ENCODE measurements at regions not wholly inside any gene's neighbourhood (a gene's known extent, or its start where the extent isn't known, plus 50 kb on each side); places are given as distances from the start of the nearest gene placed in this dataset.
"Not testable (repeated sequence)": the region's sequence is repeated elsewhere in the genome, so short reads cannot be mapped to it uniquely, and the experiment has no call there.

- Mint-ChIP-seq H3K36me3 (ENCODE audit: low read depth) (peaks cover 11% of the 10 kb centered on the region), H3K27me3 (ENCODE audit: low read depth, poor library complexity) (no peaks in the 10 kb centered on the region), H3K27ac (no peak overlapping the region), H3K4me3 (no peak overlapping the region), H3K9me3 (peaks cover 33% of the 10 kb centered on the region), H3K4me1 (no peaks in the 10 kb centered on the region)
- DNase-seq, result no peak
- no peak for TF ChIP-seq CTCF (IDR thresholded peaks at IDR 0.05)
These were observed 121.8 kb downstream of the FAM170A start for GRCh38 chr5:119750887-119751733.

GRCh38 chr5:119751734-119752094, 122.4 kb downstream of the FAM170A start:
- no peak for DNase-seq
- no peak for TF ChIP-seq CTCF (IDR thresholded peaks at IDR 0.05)
- H3K4me3 Mint-ChIP-seq, result no peak overlapping the region
- H3K27me3 Mint-ChIP-seq (ENCODE audit: low read depth, poor library complexity), result no peaks in the 10 kb centered on the region
- H3K4me1 Mint-ChIP-seq, result no peaks in the 10 kb centered on the region
- peaks cover 35% of the 10 kb centered on the region for H3K9me3 Mint-ChIP-seq
- H3K36me3 Mint-ChIP-seq (ENCODE audit: low read depth), result peaks cover 11% of the 10 kb centered on the region
- H3K27ac Mint-ChIP-seq, result no peak overlapping the region

- H3K9me3 Mint-ChIP-seq, result peaks cover 35% of the 10 kb centered on the region
- no peak overlapping the region for H3K27ac Mint-ChIP-seq
- DNase-seq, result no peak
- H3K4me1 Mint-ChIP-seq, result no peaks in the 10 kb centered on the region
- H3K36me3 Mint-ChIP-seq (ENCODE audit: low read depth), result peaks cover 11% of the 10 kb centered on the region
- H3K27me3 Mint-ChIP-seq (ENCODE audit: low read depth, poor library complexity), result no peaks in the 10 kb centered on the region
- TF ChIP-seq CTCF (IDR thresholded peaks at IDR 0.05), result no peak
- no peak overlapping the region for H3K4me3 Mint-ChIP-seq
These were observed 123.8 kb downstream of the FAM170A start for GRCh38 chr5:119752921-119753886.

- H3K4me3 Mint-ChIP-seq; DNase-seq; H3K27ac Mint-ChIP-seq; H3K4me1 Mint-ChIP-seq; H3K27me3 Mint-ChIP-seq (ENCODE audit: low read depth, poor library complexity): not testable (repeated sequence)
- Mint-ChIP-seq H3K36me3 (ENCODE audit: low read depth) (peaks cover 11% of the 10 kb centered on the region), H3K9me3 (peaks cover 35% of the 10 kb centered on the region)
These were observed 125.5 kb downstream of the FAM170A start for GRCh38 chr5:119754825-119755224.

- H3K36me3 Mint-ChIP-seq (ENCODE audit: low read depth), result peaks cover 11% of the 10 kb centered on the region
- no peak overlapping the region for H3K27ac Mint-ChIP-seq
- H3K4me3 Mint-ChIP-seq, result no peak overlapping the region
- H3K4me1 Mint-ChIP-seq, result peaks cover under 1% of the 10 kb centered on the region
- no peak for DNase-seq
- H3K9me3 Mint-ChIP-seq, result peaks cover 32% of the 10 kb centered on the region
- no peaks in the 10 kb centered on the region for H3K27me3 Mint-ChIP-seq (ENCODE audit: low read depth, poor library complexity)
- TF ChIP-seq CTCF (IDR thresholded peaks at IDR 0.05), result no peak
These were observed 127.9 kb downstream of the FAM170A start for GRCh38 chr5:119757276-119757675.

- not testable (repeated sequence) for H3K27me3 Mint-ChIP-seq (ENCODE audit: low read depth, poor library complexity); H3K4me3 Mint-ChIP-seq; H3K27ac Mint-ChIP-seq; DNase-seq
- peaks cover 24% of the 10 kb centered on the region for H3K36me3 Mint-ChIP-seq (ENCODE audit: low read depth)
- peaks cover 39% of the 10 kb centered on the region for H3K9me3 Mint-ChIP-seq
- H3K4me1 Mint-ChIP-seq, result peaks cover 16% of the 10 kb centered on the region
These were observed 140.6 kb downstream of the FAM170A start for GRCh38 chr5:119769695-119770693.

- H3K9me3 Mint-ChIP-seq, result peaks cover 26% of the 10 kb centered on the region
- H3K4me3 Mint-ChIP-seq; H3K36me3 Mint-ChIP-seq (ENCODE audit: low read depth); H3K4me1 Mint-ChIP-seq; H3K27me3 Mint-ChIP-seq (ENCODE audit: low read depth, poor library complexity); H3K27ac Mint-ChIP-seq; DNase-seq: not testable (repeated sequence)
These were observed 150.8 kb downstream of the FAM170A start for GRCh38 chr5:119780145-119780544.
